ENCODE measurements at regions not wholly inside any gene's neighbourhood (a gene's known extent, or its start where the extent isn't known, plus 50 kb on each side); places are given as distances from the start of the nearest gene placed in this dataset.

- no peak for TF ChIP-seq CTCF (IDR thresholded peaks at IDR 0.05)
- CTCF ChIA-PET = interaction anchor here (0.6 kb wide), 1 partner anchor 1499 kb away, joined by 3 read pairs; no protein-coding TSS in a partner anchor
Observed at GRCh38 chr5:117110548-117110947, 535.9 kb upstream of the SEMA6A start.

GRCh38 chr5:117107859-117108258 is 533.2 kb upstream of the SEMA6A start:
- Mint-ChIP-seq H3K4me3 (no peak overlapping the region), H3K27ac (no peak overlapping the region), H3K27me3 (no peaks in the 10 kb centered on the region), H3K9me3 (peaks cover 3% of the 10 kb centered on the region), H3K36me3 (ENCODE audit: low read depth) (no peaks in the 10 kb centered on the region), H3K4me1 (ENCODE audit: low read depth) (no peaks in the 10 kb centered on the region)
- TF ChIP-seq CTCF (IDR thresholded peaks at IDR 0.05) = no peak
- intact Hi-C loops (cut with micrococcal nuclease) = no loop called here
- ATAC-seq (no peak), DNase-seq (no peak)
- POLR2A ChIA-PET = no interaction called here
- CTCF ChIA-PET = no interaction called here

More at GRCh38 chr5:117110548-117110947, 535.9 kb upstream of the SEMA6A start:
- Mint-ChIP-seq H3K4me1 (ENCODE audit: low read depth) (no peaks in the 10 kb centered on the region), H3K4me3 (no peak overlapping the region), H3K9me3 (peaks cover 3% of the 10 kb centered on the region), H3K27me3 (no peaks in the 10 kb centered on the region), H3K36me3 (ENCODE audit: low read depth) (no peaks in the 10 kb centered on the region), H3K27ac (no peak overlapping the region)
- intact Hi-C loops (cut with micrococcal nuclease) = no loop called here
- POLR2A ChIA-PET = no interaction called here
- ATAC-seq (no peak), DNase-seq (no peak)

- no peak for TF ChIP-seq CTCF (IDR thresholded peaks at IDR 0.05)
- Mint-ChIP-seq H3K27me3 (peaks cover 1% of the 10 kb centered on the region), H3K9me3 (no peaks in the 10 kb centered on the region), H3K27ac (no peak overlapping the region), H3K4me3 (no peak overlapping the region), H3K36me3 (ENCODE audit: low read depth) (no peaks in the 10 kb centered on the region), H3K4me1 (ENCODE audit: low read depth) (no peaks in the 10 kb centered on the region)
- ChIA-PET POLR2A (no interaction called here), CTCF (no interaction called here)
- ATAC-seq (no peak), DNase-seq (no peak)
- intact Hi-C loops (cut with micrococcal nuclease) = no loop called here
Observed at GRCh38 chr5:117103703-117104102, 529.1 kb upstream of the SEMA6A start.

GRCh38 chr5:117102591-117102990 is 528.0 kb upstream of the SEMA6A start:
- H3K27me3 Mint-ChIP-seq = peaks cover 1% of the 10 kb centered on the region
- H3K27ac Mint-ChIP-seq = no peak overlapping the region
- no peaks in the 10 kb centered on the region for H3K4me1 Mint-ChIP-seq (ENCODE audit: low read depth)
- ChIA-PET CTCF (no interaction called here), POLR2A (no interaction called here)
- no peaks in the 10 kb centered on the region for H3K9me3 Mint-ChIP-seq
- no peaks in the 10 kb centered on the region for H3K36me3 Mint-ChIP-seq (ENCODE audit: low read depth)
- DNase-seq = no peak
- H3K4me3 Mint-ChIP-seq = no peak overlapping the region
- intact Hi-C loops (cut with micrococcal nuclease) = no loop called here
- ATAC-seq = no peak
- TF ChIP-seq CTCF (IDR thresholded peaks at IDR 0.05) = no peak

- Mint-ChIP-seq H3K4me3 (no peak overlapping the region), H3K36me3 (ENCODE audit: low read depth) (no peaks in the 10 kb centered on the region), H3K4me1 (ENCODE audit: low read depth) (no peaks in the 10 kb centered on the region), H3K9me3 (peaks cover under 1% of the 10 kb centered on the region), H3K27me3 (peaks cover 1% of the 10 kb centered on the region), H3K27ac (no peak overlapping the region)
- intact Hi-C loops (cut with micrococcal nuclease) = no loop called here
- POLR2A ChIA-PET = no interaction called here
- CTCF ChIA-PET = no interaction called here
- DNase-seq (no peak), ATAC-seq (no peak)
- no peak for TF ChIP-seq CTCF (IDR thresholded peaks at IDR 0.05)
Observed at GRCh38 chr5:117100176-117100575, 525.6 kb upstream of the SEMA6A start.
